LNCAP (cell line): ENCODE measurements at regions not wholly inside any gene's neighbourhood (a gene's known extent, or its start where the extent isn't known, plus 50 kb on each side); places are given as distances from the start of the nearest gene placed in this dataset.

Experiments used
- CTCF ChIP-seq: fragments of 450-650 bp; IDR thresholded peaks from 2 replicates; pipeline ENCODE4 v1.5.1; 2017; ENCODE audit warnings: mild to moderate bottlenecking

- TF ChIP-seq CTCF: no peak
Observed at GRCh38 chr7:94249631-94250030, 145.1 kb upstream of the COL1A2 start.

- no peak for TF ChIP-seq CTCF
Observed at GRCh38 chr7:94250124-94250523, 144.6 kb upstream of the COL1A2 start.

GRCh38 chr7:94250987-94251386 is 143.7 kb upstream of the COL1A2 start:
- TF ChIP-seq CTCF: no peak

- TF ChIP-seq CTCF: no peak
Observed at GRCh38 chr7:94252124-94252523, 142.6 kb upstream of the COL1A2 start.

- no peak for TF ChIP-seq CTCF
Observed at GRCh38 chr7:94252971-94253370, 141.7 kb upstream of the COL1A2 start.

- TF ChIP-seq CTCF: no peak
Observed at GRCh38 chr7:94253686-94254085, 141.0 kb upstream of the COL1A2 start.

- no peak for TF ChIP-seq CTCF
Observed at GRCh38 chr7:94258418-94259300, 136.0 kb upstream of the COL1A2 start.
